Right forelimb (tissue), 1 donor: ENCODE measurements at regions not wholly inside any gene's neighbourhood (a gene's known extent, or its start where the extent isn't known, plus 50 kb on each side); places are given as distances from the start of the nearest gene placed in this dataset.
"Not testable (repeated sequence)": the region's sequence is repeated elsewhere in the genome, so short reads cannot be mapped to it uniquely, and the experiment has no call there.

Experiments
- DNase-seq: peaks from one replicate; pipeline ENCODE4 v3.0.0-alpha.2; 2018

DNA sequence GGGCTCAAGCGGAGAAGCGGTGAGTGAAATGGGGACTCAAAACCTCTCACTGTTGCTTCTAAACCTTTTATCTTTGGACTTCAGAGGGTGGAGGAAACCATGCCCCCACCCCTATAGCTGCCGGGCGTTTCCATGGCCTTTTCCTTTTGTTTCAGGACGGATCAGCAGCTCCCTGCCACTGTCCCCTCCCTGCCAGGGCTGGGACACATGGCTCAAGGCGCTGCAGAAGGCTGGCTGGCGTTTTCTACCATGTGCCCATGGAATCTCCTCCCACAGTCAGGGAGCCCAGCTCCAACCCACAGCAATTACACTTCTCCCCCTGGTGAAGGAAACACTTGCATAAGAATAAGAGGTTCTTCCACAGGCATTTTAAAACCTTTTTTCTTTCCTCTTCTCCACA lies 812.7 kb downstream of the PLA2G4A start:
- DNase-seq = no peak

DNA sequence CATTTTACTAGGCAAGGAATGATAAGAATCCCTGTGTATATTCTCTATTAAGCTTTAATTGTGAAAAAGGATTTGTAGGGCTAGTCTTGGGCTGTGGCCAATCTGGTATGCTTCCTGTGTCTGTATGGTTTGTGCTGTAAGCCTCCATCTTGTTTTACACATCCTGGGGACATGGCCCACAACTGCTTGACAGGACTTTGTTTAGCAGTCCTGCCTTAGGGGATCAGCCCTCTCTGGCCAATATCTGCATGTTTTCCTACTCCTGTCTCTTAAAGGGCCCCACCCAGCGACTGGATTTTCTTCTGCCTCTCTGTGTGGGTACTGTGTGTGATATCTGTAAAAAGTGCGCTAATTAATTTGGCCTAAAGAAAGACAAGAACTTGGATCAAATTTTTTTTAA lies 813.2 kb downstream of the PLA2G4A start:
- DNase-seq = no peak

DNA sequence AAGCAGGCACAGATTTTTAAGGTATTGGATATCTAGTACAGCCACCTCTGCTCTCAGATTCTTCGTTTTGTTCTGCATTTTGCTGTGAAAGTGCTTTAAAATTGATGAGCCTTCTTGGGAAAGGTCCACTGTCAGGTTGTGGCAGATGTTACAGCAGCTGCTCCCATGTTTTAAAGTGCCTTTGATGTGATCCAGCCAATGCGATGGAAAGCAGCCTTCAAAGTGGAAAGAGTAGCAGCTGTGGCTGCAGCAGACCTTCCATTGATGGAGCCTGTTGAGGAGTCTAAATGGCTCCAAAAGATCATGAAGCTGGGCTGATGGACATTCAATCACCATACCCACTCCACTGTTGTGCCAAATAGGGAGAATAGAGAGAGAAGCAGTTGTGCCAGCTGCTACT lies 816.9 kb downstream of the PLA2G4A start:
- DNase-seq = no peak

DNA sequence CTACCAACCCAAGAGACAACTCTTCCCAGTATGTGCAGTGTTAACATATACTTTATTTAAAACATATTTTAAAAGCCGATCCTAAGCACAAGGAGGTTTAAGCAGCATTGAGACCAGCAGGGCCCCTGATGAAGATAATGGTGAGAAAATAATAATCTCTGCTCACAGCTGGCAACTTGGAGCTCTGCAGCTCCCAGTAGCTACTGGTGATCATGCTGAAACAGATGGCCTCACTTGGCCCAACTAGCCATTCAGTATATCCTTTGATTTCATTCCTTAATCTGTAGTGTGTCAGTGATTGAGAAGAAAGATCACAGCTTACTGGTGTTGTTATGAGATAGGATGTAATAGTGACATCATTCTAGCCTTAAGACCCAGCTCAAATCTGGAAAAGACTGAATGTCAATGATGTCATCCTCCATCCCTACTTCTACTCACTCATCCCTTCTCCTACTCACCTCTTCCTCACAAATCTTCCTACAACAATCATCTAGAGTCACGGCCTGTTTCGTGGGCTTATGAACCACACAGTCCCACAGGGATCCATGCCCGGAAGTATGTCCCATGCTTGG lies 817.9 kb downstream of the PLA2G4A start:
- DNase-seq = no peak

DNA sequence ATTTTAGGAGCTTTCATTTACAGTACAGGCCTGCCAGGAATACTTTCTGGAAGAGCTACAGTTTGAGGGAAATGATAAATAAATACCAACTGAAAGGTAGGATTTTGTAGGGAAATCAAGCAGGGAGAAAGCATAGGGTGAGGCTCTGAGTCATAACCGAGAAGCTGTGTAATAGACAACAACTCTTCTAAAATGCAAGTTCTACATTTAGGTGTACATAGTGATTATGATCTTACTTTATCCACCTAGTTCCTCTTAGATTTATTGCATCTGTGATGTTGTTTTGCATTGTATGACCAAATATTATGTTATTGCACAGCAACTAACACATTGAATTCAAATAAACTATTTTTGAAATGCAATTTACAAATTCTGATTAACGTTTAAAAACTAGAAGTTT lies 819.3 kb downstream of the PLA2G4A start:
- DNase-seq = no peak

DNA sequence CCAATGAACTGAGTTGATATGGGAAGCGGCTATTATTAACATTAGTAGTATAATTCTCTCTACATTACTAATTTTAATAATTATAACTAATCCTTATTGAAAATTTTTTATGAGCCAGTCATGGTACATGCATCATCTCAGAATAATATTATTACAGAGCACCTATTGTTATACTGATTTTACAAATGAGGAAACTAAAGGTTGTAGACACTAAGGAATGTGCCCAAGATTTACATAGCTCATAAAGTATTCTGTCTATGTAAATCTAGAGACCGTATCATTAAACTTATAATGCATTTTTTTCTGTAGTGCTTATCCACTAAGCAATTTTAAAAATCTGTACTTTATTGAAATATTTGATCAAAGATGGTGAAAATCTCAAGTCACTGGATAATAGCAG lies 825.9 kb downstream of the PLA2G4A start:
- no peak for DNase-seq

DNA sequence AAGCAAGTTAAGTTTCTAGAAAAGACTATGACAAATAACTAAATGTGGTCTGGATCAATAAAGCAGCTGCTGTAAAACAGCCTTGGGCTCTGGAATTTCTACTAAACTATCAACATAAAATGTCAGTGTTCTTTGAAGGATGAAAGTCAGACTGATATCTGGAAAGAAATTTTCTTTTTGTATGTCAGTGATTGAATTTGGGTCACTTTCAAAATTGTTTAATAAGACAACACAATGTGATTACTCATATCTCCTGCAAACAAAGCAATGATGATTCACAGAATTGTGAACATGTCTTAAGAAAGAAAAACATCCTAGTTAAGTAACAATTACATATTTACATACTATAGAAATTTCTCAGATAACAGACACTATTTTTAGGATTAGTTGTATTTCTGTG lies 826.4 kb downstream of the PLA2G4A start:
- DNase-seq = no peak

DNA sequence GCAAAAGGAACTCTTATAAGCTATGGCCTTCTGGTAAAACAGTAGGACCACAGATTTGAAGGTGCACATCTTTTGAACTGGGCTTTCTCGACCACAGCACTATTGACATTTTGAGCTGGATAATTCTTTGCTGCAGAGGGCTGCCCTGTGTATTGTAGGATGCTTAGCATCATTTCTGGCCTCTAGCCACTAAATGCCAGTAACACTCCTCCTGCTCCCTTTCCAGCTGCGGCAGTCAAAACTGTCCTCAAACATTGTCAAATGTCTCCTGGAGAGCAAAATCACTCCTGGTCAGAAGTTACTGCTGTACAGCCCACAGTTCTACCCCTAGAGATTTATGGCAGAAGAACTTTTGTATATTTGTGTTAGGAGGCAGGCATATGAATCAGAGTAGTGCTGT lies 836.7 kb downstream of the PLA2G4A start:
- DNase-seq = no peak

DNA sequence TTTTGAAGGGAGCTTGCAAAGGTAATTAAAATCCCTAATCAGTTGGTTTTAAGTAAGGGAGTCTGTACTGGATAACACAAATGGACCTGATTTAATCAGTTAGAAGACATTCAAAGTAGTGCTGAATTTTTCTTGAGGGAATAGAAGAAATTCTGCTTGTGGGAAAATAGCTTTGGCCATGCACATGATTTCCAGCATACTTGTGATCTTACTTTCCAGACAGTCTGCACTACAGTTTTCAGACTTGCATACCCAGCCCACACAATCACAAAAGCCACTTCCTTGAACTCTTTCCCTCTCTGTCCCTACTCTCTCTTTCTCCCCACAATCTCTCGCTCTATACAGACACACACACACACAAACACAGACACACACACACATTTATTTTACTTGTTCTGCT lies 852.1 kb downstream of the PLA2G4A start:
- no peak for DNase-seq

DNA sequence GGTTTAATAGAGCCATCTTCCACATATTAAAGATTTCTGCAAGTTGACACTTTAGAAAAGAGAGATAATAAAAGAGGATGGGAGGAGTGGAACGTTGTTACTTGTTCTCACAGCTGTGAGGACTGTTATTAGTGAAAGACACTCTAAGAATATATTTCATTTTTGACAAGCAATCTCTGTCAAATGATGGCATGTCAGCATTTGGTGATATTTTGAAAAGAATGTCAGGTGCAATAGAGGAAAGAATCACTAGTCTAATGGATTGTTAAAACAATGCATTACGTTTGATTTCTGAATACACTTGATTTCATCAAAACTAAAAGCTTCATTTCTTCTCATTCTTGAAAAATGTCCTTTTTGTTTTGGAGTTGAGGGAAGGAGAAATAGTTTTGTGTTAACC lies 853.4 kb downstream of the PLA2G4A start:
- DNase-seq = no peak

DNA sequence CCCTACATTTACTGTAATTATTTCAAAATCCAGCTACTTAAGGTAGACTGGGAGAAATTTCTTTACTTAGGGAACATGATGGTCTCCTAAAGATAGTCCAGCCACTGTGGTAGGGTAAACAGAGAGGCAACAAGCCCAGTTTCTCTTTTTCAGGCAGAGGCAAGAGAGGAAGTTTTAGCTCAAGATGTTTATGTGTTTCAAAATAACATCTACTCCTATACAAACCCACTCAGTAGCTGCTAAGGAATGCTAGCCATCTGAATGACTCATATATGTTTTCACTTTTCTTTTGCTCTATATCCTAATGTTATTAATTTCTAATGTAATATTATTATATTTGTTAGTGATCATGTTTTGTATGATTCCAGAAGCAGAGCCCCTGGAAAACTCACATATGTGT lies 856.6 kb downstream of the PLA2G4A start:
- no peak for DNase-seq

DNA sequence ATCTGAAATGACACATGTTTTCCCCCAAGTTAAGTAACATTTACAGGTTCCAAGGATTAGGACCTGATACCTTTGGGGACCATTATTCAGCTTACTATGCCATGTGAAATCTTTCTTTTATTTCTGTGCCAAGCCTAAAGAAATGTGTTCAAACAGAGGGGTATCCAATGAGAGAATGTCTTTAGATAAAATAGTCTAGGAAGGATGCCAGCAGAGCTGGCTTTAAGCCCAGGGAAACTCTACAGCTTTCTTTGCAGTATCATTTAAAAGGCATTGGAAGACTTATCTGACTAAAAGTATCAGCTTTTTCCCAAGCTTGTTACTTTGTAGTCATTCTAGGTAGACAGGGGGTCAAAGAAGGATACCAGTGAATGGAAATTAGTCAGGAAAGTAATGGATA lies 860.4 kb downstream of the PLA2G4A start:
- no peak for DNase-seq

DNA sequence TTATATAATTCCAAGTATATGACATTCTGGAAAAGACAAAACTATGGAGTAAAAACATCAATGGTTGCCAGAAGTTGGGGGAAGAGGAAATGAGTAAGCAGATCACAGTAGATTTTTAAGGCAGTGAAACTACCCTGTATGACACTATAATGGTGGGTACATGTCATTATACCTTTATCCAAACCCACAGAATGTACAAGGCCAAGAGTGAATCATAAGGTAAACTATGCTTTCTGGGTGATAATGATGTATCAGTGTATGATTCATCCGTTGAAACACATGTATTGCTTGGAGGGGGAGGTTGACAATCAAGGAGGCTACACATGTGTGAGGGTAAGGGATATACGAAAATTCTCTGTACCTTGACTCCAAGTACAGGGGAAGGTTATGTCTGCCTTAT lies 862.7 kb downstream of the PLA2G4A start:
- no peak for DNase-seq

DNA sequence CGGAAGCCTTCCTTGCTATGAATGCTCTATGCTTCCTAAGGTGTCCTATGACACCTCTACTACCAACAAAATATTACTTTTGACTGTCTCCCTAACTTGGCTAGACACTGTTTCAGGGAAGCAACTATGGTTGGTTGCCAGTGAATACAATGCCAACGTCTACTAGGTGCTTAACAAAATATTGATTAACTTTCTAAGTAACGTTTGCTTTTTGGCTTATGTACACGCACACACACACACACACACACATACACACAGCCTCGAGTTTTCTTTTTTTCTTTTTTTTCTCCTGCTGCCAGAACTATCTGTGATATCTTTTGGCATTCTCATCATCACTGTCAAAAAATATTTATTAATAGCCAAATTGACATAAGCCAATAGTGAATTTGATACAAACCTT lies 864.0 kb downstream of the PLA2G4A start:
- DNase-seq = no peak

DNA sequence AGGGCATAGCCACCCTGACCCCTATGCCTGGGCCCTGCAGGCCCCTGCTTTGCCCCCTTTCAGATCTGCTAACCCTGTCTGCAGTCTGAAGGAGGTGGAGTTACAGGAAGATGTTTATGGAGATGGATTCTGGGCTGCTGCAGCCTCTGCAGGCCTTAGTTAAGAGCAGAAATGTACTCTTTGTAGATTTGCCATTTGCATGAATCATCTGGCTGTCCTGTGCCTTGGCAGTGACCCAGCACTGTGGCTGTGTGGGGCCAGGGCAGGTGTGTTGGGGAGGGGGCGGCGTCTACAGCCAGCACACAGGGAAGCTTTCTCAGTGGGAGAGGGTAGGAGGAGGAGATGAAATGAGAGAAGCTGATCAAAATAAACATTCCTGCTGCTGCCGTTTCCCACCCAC lies 867.3 kb downstream of the PLA2G4A start:
- no peak for DNase-seq

DNA sequence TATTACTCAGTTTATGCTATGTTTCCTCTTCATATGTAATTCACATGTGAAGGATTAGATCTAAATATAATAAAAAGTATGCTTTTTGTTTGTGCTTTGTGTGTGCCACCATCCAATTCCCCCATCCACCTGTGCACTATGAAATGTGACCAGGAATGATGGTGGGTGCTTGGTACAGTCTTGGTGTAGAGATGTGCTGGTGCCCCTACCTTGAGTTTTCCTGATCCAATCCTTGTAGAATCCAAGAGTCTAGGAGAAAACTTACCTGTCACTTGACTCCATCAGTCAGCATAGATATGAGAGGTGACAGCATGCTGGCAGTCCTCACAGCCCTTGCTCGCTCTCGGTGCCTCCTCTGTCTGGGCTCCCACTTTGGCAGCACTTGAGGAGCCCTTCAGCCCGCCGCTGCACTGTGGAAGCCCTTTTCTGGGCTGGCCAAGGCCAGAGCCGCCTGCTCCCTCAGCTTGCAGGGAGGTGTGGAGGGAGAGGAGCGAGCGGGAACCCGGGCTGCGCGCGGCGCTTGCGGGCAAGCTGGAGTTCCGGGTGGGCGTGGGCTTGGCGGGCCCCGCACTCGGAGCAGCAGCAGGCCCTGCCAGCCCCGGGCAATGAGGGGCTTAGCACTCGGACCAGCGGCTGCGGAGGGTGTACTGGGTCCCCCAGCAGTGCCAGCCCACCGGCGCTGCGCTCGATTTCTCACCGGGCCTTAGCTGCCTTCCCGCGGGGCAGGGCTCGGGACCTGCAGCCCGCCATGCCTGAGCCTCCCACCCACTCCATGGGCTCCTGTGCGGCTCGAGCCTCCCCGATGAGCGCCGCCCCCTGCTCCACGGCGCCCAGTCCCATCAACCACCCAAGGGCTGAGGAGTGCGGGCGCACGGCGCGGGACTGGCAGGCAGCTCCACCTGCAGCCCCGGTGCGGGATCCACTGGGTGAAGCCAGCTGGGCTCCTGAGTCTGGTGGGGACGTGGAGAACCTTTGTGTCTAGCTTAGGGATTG lies 874.7 kb downstream of the PLA2G4A start:
- DNase-seq = not testable (repeated sequence)

DNA sequence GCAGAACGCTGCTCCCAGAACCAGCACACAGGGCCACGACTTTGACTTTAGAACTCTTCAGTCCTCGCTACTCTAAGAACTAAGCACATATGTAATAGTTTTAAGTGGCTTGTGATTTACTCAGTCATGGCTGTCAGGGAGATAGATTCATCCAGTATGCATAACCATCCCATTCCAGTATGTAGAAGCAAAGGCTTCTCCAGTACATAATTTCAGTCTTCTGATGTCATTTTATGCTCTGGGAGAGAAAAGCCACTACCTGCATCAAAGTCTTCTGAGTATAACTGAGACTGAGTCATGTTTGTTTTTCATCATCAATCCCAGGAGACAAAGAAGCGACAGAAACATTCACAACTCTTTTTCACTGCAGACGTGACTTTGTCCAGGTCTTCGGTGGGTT lies 885.7 kb downstream of the PLA2G4A start:
- DNase-seq = no peak

DNA sequence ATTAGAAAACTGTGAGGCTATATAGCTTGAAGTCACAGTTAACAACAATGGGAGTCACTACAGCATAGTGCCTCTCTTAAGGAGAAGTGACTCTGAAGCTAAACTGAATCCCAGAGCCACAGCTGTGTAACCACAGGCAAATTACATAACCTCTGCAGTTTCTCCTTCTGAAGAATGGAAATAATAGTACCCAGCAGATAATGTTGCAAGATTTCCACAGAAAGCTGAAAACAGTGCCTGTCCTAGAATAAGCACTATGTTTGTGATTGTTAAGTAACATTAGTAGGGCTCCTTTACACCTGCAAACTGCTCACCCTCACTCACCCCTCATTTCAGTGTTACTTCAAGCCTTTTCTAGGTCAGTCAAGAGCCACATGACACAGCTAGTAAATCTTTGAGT lies 886.7 kb downstream of the PLA2G4A start:
- no peak for DNase-seq

DNA sequence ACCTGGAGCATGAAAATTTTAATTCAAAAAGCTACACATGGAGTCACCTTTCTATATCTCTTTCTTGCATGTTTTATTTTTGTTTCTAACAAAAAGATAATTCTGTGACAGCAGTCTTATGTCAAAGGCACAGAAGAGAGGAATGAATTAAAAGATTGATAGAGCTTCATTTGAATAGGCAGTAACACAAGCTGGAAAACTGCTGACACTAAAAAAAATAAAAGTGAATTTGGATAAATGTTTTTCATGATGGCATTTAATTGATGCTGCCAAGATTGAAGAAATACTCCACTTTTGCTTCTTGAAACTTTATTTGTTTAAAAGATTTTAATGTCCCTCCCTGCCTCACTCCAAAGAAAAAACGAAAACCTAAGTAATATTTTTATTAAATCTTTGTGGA lies 887.4 kb downstream of the PLA2G4A start:
- DNase-seq = no peak

DNA sequence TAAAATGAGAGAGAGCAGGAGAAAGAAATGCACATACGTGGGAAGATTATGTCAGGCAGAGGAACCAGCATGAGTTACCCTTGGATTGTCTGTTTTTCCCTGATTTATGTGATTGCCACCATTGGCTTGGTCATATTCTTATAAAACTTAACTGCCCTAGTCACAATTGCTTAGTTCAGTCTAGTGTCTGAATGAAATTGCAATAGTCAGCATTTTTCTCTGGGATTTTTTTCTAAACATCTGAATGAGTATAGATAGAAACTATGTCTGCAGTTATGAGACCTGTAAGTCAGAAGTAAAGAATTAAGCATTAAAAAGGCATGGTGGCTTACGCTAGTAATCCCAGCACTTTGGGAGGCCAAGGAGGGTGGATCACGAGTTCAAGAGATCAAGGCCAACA lies 889.8 kb downstream of the PLA2G4A start:
- no peak for DNase-seq

DNA sequence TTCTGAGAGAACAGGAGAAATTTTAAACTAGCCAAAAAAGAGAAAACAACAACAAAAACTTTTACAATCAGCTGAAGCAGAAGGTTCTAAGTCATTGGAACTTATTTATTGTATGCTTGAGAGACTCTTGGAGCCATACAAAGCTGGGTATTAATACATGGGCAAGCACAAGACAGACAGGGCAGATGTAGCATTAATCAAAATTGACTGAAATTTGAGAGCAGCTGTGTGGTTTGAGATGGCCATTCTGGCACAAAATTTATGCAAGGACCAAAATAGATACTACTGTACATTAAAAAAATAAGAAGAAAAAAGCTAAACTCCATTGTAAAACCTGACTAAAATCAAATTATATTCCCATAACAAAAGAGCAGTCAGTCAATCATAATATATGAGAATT lies 892.5 kb downstream of the PLA2G4A start:
- no peak for DNase-seq

DNA sequence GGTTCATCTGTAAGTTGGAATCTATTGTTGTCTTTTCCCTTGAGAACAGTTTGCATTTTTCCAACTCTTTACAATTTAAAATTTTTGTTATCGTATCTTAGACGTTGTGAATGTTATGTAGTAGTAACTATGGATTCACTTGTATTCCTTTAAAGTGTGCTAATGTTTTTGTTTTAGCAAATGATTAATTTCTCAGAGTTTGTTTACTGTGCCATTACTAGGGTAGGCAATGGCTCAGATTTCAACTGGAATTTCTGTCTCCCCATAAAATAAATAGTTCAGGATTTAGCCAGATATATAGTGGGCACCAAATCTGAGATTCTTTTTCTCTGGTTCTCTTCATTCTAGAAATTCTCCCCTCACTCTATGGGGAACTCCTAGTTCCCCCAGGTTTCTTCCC lies 896.5 kb downstream of the PLA2G4A start:
- DNase-seq = no peak

DNA sequence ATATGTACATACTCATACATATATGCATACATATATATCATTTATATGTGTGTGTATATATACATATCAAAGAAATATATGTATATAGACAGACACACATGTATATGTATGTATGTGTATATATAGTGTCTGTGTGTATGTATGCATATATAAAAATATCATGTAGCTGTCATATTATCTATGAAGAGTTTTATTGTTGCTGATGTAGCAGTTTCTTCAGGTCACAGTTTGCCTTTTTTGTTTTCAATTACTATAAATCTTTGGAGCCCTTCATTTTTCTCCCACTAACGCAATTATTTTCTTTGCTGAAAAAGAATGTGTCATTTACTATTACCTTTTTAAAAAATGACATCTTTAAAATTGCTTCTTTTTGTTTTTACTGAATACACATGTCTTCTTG lies 904.5 kb downstream of the PLA2G4A start:
- DNase-seq = no peak

DNA sequence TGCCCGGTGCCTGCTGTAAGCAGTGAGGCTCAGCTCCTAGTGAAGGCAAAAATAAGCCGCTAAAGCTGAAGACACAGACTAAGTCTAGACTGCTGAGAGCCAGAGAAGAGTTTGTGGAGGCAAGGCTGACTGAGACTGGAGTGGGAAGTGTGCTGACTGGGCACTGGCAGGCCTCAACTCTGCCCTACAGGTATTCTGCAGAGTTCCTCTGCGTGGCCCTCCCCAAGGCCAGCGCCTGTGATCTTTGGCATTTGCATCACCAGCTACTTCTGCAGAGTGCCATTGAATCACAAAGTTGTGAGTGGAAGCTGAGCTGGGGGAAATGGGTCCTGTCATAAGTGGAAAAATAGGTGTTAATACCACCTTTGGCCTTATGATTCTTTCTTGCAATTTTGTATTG lies 905.7 kb downstream of the PLA2G4A start:
- DNase-seq = no peak

DNA sequence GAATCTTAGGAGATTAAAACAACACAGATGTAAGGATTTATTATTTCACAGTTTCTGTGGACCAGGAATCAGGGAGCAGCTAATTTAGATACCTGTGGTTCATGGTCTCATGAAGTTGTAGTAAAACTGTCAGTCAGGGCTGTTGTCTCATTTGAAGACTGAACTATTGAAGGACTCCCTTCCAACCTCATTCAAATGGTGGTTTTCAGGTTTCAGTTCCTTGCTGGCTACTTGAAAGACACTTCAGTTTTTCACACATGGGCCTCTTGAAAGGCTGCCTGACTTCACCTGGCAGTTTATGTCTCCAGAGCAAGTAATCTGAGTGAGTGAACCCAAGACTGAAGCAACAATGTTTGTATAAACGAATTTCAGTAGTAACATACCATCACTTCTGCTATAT lies 915.9 kb downstream of the PLA2G4A start:
- DNase-seq = no peak
